H9 (cell line): ENCODE measurements at regions not wholly inside any gene's neighbourhood (a gene's known extent, or its start where the extent isn't known, plus 50 kb on each side); places are given as distances from the start of the nearest gene placed in this dataset.

Experiments
- DNase-seq: peaks from one replicate; pipeline ENCODE4 v3.0.0-alpha.2; 2017
- H2AFZ ChIP-seq: one replicate; pipeline ENCODE4 v1.6.1; 2013; ENCODE audit warnings: mild to moderate bottlenecking, low read length, control low read depth, moderate library complexity
- H2AK5ac ChIP-seq: 2 replicates; pipeline ENCODE4 v1.6.1; 2013; ENCODE audit warnings: low read length, control low read depth, mixed read lengths; ENCODE audit not compliant: insufficient read length
- H2BK120ac ChIP-seq: one replicate; pipeline ENCODE4 v1.6.1; 2013; ENCODE audit warnings: low read depth, mild to moderate bottlenecking, low read length, control low read depth, inconsistent platforms; ENCODE audit not compliant: poor library complexity, severe bottlenecking
- H2BK12ac ChIP-seq: 2 replicates; pipeline ENCODE4 v1.6.1; 2013; ENCODE audit warnings: low read length, control low read depth, mixed read lengths, low read depth; ENCODE audit not compliant: insufficient read length
- H2BK15ac ChIP-seq: 2 replicates; pipeline ENCODE4 v1.6.1; 2013; ENCODE audit warnings: low read depth, low read length, control low read depth
- H2BK20ac ChIP-seq: one replicate; pipeline ENCODE4 v1.6.1; 2013; ENCODE audit warnings: low read depth, mild to moderate bottlenecking, low read length, control low read depth, inconsistent platforms; ENCODE audit not compliant: poor library complexity, severe bottlenecking
- H2BK5ac ChIP-seq: 2 replicates; pipeline ENCODE4 v1.6.1; 2013; ENCODE audit warnings: low read length, control low read depth, mixed read lengths; ENCODE audit not compliant: insufficient read length
- H3K14ac ChIP-seq: 2 replicates; pipeline ENCODE4 v1.6.1; 2013; ENCODE audit warnings: low read length, control low read depth; ENCODE audit not compliant: insufficient read depth
- H3K18ac ChIP-seq: 2 replicates; pipeline ENCODE4 v1.6.1; 2013; ENCODE audit warnings: low read depth, mild to moderate bottlenecking, mixed read lengths, low read length, control low read depth; ENCODE audit not compliant: insufficient read length
- H3K23ac ChIP-seq: 2 replicates; pipeline ENCODE4 v1.6.1; 2013; ENCODE audit warnings: low read length, control low read depth, mixed read lengths, low read depth; ENCODE audit not compliant: insufficient read length
- H3K23me2 ChIP-seq: 2 replicates; pipeline ENCODE4 v1.6.1; 2013; ENCODE audit warnings: low read depth, mild to moderate bottlenecking, mixed read lengths, low read length, control low read depth; ENCODE audit not compliant: insufficient read length, poor library complexity, severe bottlenecking
- H3K27ac ChIP-seq: 2 replicates; pipeline ENCODE4 v1.5.1; 2013; ENCODE audit warnings: low read length, control low read depth, mixed read lengths, low read depth; ENCODE audit not compliant: insufficient read length
- H3K27me3 ChIP-seq: 2 replicates; pipeline ENCODE4 v1.6.1; 2013; ENCODE audit warnings: low read length, control low read depth, inconsistent platforms; ENCODE audit not compliant: insufficient read depth
- H3K4ac ChIP-seq: 2 replicates; pipeline ENCODE4 v1.6.1; 2013; ENCODE audit warnings: low read depth, mild to moderate bottlenecking, control low read depth, inconsistent platforms, low read length, moderate library complexity
- H3K4me1 ChIP-seq: 2 replicates; pipeline ENCODE4 v1.6.1; 2013; ENCODE audit warnings: low read length, control low read depth, inconsistent platforms; ENCODE audit not compliant: insufficient read depth
- H3K4me2 ChIP-seq: 2 replicates; pipeline ENCODE4 v1.6.1; 2013; ENCODE audit warnings: low read length, control low read depth, mixed read lengths; ENCODE audit not compliant: insufficient read length, insufficient read depth
- H3K56ac ChIP-seq: 2 replicates; pipeline ENCODE4 v1.6.1; 2013; ENCODE audit warnings: low read depth, mild to moderate bottlenecking, mixed read lengths, low read length, control low read depth; ENCODE audit not compliant: insufficient read length
- H3K79me1 ChIP-seq: 2 replicates; pipeline ENCODE4 v1.6.1; 2013; ENCODE audit warnings: low read depth, mild to moderate bottlenecking, moderate library complexity, low read length, control low read depth, inconsistent platforms; ENCODE audit not compliant: insufficient read depth, poor library complexity, severe bottlenecking
- H3K79me2 ChIP-seq: 2 replicates; pipeline ENCODE4 v1.6.1; 2013; ENCODE audit warnings: low read length, control low read depth, inconsistent platforms; ENCODE audit not compliant: insufficient read depth
- H3K9ac ChIP-seq: 2 replicates; pipeline ENCODE4 v1.6.1; 2013; ENCODE audit warnings: low read length, control low read depth, mixed read lengths; ENCODE audit not compliant: insufficient read length; ENCODE audit errors: extremely low read depth
- H3K9me3 ChIP-seq: one replicate; pipeline ENCODE4 v1.6.1; 2013; ENCODE audit warnings: low read depth, low read length, inconsistent platforms; ENCODE audit not compliant: control insufficient read depth
- H3T11ph ChIP-seq: one replicate; pipeline ENCODE4 v1.6.1; 2013; ENCODE audit warnings: mild to moderate bottlenecking, low read length, control low read depth, inconsistent platforms
- H4K20me1 ChIP-seq: one replicate; pipeline ENCODE4 v1.6.1; 2013; ENCODE audit not compliant: control insufficient read depth, insufficient read length, insufficient read depth
- H4K5ac ChIP-seq: 2 replicates; pipeline ENCODE4 v1.6.1; 2013; ENCODE audit warnings: low read depth, mild to moderate bottlenecking, mixed read lengths, low read length, control low read depth; ENCODE audit not compliant: insufficient read length
- H4K8ac ChIP-seq: replicated peaks from 2 replicates; pipeline ENCODE4 v1.6.1; 2013; ENCODE audit warnings: low read length, control low read depth, mixed read lengths, low read depth; ENCODE audit not compliant: insufficient read length
- H4K91ac ChIP-seq: 2 replicates; pipeline ENCODE4 v1.6.1; 2013; ENCODE audit warnings: low read depth, mild to moderate bottlenecking, moderate library complexity, mixed read lengths, low read length, control low read depth; ENCODE audit not compliant: insufficient read length
- H3K27ac Mint-ChIP-seq, 3 experiments: 2 replicates in 2 of 3; 3 replicates in 1 of 3; pipeline ENCODE4 v1.8.0; 2020 to 2021; ENCODE audit warnings: mixed read lengths in 3 of 3, mild to moderate bottlenecking in 1 of 3, moderate library complexity in 1 of 3
- H3K27me3 Mint-ChIP-seq: 2 replicates; pipeline ENCODE4 v1.8.0; 2021; ENCODE audit warnings: low read depth, mild to moderate bottlenecking, moderate library complexity, mixed read lengths
- H3K36me3 Mint-ChIP-seq, 3 experiments: 2 replicates in 2 of 3; 3 replicates in 1 of 3; pipeline ENCODE4 v1.8.0; 2020 to 2021; ENCODE audit warnings: low read depth in 3 of 3, mixed read lengths in 3 of 3; ENCODE audit not compliant: insufficient read depth in 1 of 3
- H3K4me1 Mint-ChIP-seq, 2 experiments: 2 replicates each; pipeline ENCODE4 v1.8.0; 2020; ENCODE audit warnings: mixed read lengths in 2 of 2
- H3K4me3 Mint-ChIP-seq, 2 experiments: 2 replicates in 1 of 2; 3 replicates in 1 of 2; pipeline ENCODE4 v1.8.0; 2020 to 2021; ENCODE audit warnings: mild to moderate bottlenecking in 2 of 2, mixed read lengths in 2 of 2, moderate library complexity in 1 of 2
- H3K9me3 Mint-ChIP-seq, 2 experiments: 2 replicates in 1 of 2; 3 replicates in 1 of 2; pipeline ENCODE4 v1.8.0; 2020; ENCODE audit warnings: mild to moderate bottlenecking in 2 of 2, mixed read lengths in 2 of 2, moderate library complexity in 1 of 2
- WGBS: extraction: QIAGEN DNeasy Blood & Tissue Kit; methylation state at CpG from one replicate; pipeline ENCODE4 v1.1.7; 2013; ENCODE audit warnings: missing lambda C conversion rate, low lambda C conversion rate, mixed read lengths; ENCODE audit not compliant: insufficient read length; ENCODE audit errors: extremely low coverage; 5-methylcytosine and 5-hydroxymethylcytosine counted together
- TF ChIP-seq, protein P1 (sequence below): fragments of 200-600 bp; sonication (generic); conservative IDR thresholded peaks from 3 replicates; pipeline ENCODE4 v1.8.0; 2021; ENCODE audit warnings: antibody characterized with exemption, mild to moderate bottlenecking

DNA sequence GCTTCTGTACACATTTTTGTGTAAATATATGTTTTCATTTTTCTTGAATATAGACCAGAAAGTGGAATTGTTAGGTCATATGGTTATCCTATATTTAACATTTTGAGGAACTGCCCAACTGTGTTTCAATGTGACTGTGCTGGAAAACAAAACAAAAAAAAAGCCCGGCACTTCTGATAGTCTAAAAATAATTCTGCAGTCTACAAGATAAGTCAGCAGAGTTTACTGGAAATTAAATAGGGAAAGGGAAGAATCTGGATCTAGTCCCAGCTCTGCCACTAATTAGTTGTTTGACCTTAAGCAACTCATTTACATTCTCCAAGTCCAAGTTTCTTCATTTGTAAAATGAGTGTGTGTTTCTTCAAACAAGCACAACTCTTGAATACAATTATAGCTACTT lies 869.1 kb upstream of the B3GALT2 start:
- H2AFZ ChIP-seq = no peak overlapping the region
- H3K27me3 ChIP-seq = no peaks in the 10 kb centered on the region
- H3K36me3 Mint-ChIP-seq = peaks cover 0 to 15% (median 0%) of the 10 kb centered on the region in 3 experiments; a peak in 3 of 7 replicates
- no peaks in the 10 kb centered on the region for H3K79me1 ChIP-seq
- H3K4me1 ChIP-seq = no peaks in the 10 kb centered on the region; the same call in 1 of the 2 replicates
- H4K91ac ChIP-seq = no peak overlapping the region
- H4K20me1 ChIP-seq = no peaks in the 10 kb centered on the region
- H3K9me3 ChIP-seq = no peaks in the 10 kb centered on the region
- TF ChIP-seq, protein P1, sequence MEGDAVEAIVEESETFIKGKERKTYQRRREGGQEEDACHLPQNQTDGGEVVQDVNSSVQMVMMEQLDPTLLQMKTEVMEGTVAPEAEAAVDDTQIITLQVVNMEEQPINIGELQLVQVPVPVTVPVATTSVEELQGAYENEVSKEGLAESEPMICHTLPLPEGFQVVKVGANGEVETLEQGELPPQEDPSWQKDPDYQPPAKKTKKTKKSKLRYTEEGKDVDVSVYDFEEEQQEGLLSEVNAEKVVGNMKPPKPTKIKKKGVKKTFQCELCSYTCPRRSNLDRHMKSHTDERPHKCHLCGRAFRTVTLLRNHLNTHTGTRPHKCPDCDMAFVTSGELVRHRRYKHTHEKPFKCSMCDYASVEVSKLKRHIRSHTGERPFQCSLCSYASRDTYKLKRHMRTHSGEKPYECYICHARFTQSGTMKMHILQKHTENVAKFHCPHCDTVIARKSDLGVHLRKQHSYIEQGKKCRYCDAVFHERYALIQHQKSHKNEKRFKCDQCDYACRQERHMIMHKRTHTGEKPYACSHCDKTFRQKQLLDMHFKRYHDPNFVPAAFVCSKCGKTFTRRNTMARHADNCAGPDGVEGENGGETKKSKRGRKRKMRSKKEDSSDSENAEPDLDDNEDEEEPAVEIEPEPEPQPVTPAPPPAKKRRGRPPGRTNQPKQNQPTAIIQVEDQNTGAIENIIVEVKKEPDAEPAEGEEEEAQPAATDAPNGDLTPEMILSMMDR = no peak
- no peak overlapping the region for H3K27ac Mint-ChIP-seq
- H4K8ac ChIP-seq = no peak overlapping the region
- H3K9ac ChIP-seq = no peak overlapping the region
- no peak overlapping the region for H3K4ac ChIP-seq
- DNase-seq = no peak
- H3K14ac ChIP-seq = no peak overlapping the region
- H3K23ac ChIP-seq = no peak overlapping the region
- H3K9me3 Mint-ChIP-seq = peaks cover 3 to 8% of the 10 kb centered on the region in 2 experiments; a peak in 3 of 5 replicates
- WGBS = no CpG with 5 or more reads among the region's 1 CpG
- no peak overlapping the region for H2BK120ac ChIP-seq
- no peak overlapping the region for H3K27ac ChIP-seq
- H3K27me3 Mint-ChIP-seq = no peaks in the 10 kb centered on the region
- no peak overlapping the region for H2AK5ac ChIP-seq
- no peaks in the 10 kb centered on the region for H3K79me2 ChIP-seq
- no peaks in the 10 kb centered on the region for H3K4me1 Mint-ChIP-seq
- H3T11ph ChIP-seq = no peak overlapping the region
- H3K4me2 ChIP-seq = no peak overlapping the region
- no peak overlapping the region for H2BK12ac ChIP-seq
- H3K23me2 ChIP-seq = no peaks in the 10 kb centered on the region
- H4K5ac ChIP-seq = no peak overlapping the region
- no peak overlapping the region for H2BK20ac ChIP-seq
- H3K4me3 Mint-ChIP-seq = no peak overlapping the region
- H3K18ac ChIP-seq = no peak overlapping the region
- H2BK5ac ChIP-seq = no peak overlapping the region
- no peak overlapping the region for H2BK15ac ChIP-seq
- H3K56ac ChIP-seq = no peak overlapping the region
